GM18867 (cell line): ENCODE measurements at regions not wholly inside any gene's neighbourhood (a gene's known extent, or its start where the extent isn't known, plus 50 kb on each side); places are given as distances from the start of the nearest gene placed in this dataset.

Experiments used
- ATAC-seq: cut with Tn5 transposase; IDR thresholded peaks from one replicate; pipeline ENCODE4 v1.9.1; 2021; ENCODE audit warnings: mild to moderate bottlenecking, moderate library complexity; ENCODE audit not compliant: unreplicated experiment

GRCh38 chr5:93017376-93017775, 563.6 kb downstream of the NR2F1-AS1 start:
- ATAC-seq, result no peak

- no peak for ATAC-seq
Observed at GRCh38 chr5:93010616-93011015, 570.4 kb downstream of the NR2F1-AS1 start.

- no peak for ATAC-seq
Observed at GRCh38 chr5:93010037-93010436, 571.0 kb downstream of the NR2F1-AS1 start.

GRCh38 chr5:93008502-93009207, 572.4 kb downstream of the NR2F1-AS1 start:
- no peak for ATAC-seq

GRCh38 chr5:93006915-93007314, 574.1 kb downstream of the NR2F1-AS1 start:
- no peak for ATAC-seq

GRCh38 chr5:92998456-92998855, 582.6 kb downstream of the NR2F1-AS1 start:
- no peak for ATAC-seq

GRCh38 chr5:92994392-92994791, 586.6 kb downstream of the NR2F1-AS1 start:
- ATAC-seq, result no peak

- no peak for ATAC-seq
Observed at GRCh38 chr5:92992073-92992472, 588.9 kb downstream of the NR2F1-AS1 start.

GRCh38 chr5:92991581-92992067, 589.4 kb downstream of the NR2F1-AS1 start:
- ATAC-seq, result no peak

- ATAC-seq, result no peak
Observed at GRCh38 chr5:92990771-92991170, 590.2 kb downstream of the NR2F1-AS1 start.

GRCh38 chr5:92981001-92981400, 600.0 kb downstream of the NR2F1-AS1 start:
- ATAC-seq, result no peak

- no peak for ATAC-seq
Observed at GRCh38 chr5:92980491-92980890, 600.5 kb downstream of the NR2F1-AS1 start.

- ATAC-seq, result no peak
Observed at GRCh38 chr5:92979716-92980115, 601.3 kb downstream of the NR2F1-AS1 start.

GRCh38 chr5:92977846-92978540, 603.0 kb downstream of the NR2F1-AS1 start:
- no peak for ATAC-seq

- no peak for ATAC-seq
Observed at GRCh38 chr5:92976156-92976555, 604.9 kb downstream of the NR2F1-AS1 start.

GRCh38 chr5:92969781-92970237, 611.2 kb downstream of the NR2F1-AS1 start:
- ATAC-seq, result no peak

- ATAC-seq, result no peak
Observed at GRCh38 chr5:92969191-92969780, 611.7 kb downstream of the NR2F1-AS1 start.

- no peak for ATAC-seq
Observed at GRCh38 chr5:92963800-92964199, 617.2 kb downstream of the NR2F1-AS1 start.

- no peak for ATAC-seq
Observed at GRCh38 chr5:92962752-92963151, 618.3 kb downstream of the NR2F1-AS1 start.

- ATAC-seq, result no peak
Observed at GRCh38 chr5:92956886-92957285, 624.1 kb downstream of the NR2F1-AS1 start.

- ATAC-seq, result no peak
Observed at GRCh38 chr5:92952243-92952642, 628.8 kb downstream of the NR2F1-AS1 start.

- ATAC-seq, result no peak
Observed at GRCh38 chr5:92951746-92952145, 629.3 kb downstream of the NR2F1-AS1 start.
